Suprapubic skin (tissue), 3 donors: ENCODE measurements at regions not wholly inside any gene's neighbourhood (a gene's known extent, or its start where the extent isn't known, plus 50 kb on each side); places are given as distances from the start of the nearest gene placed in this dataset.

Source experiments
- CTCF ChIP-seq, 2 donors: fragments of 200-600 bp in 1 of 2; fragments of 450-650 bp in 1 of 2; sonication (generic) in 1 of 2; IDR thresholded peaks; one replicate each; pipeline ENCODE4 v1.5.1; 2016 to 2019; ENCODE audit warnings: antibody characterized with exemption in 2 of 2, mild to moderate bottlenecking in 1 of 2, moderate library complexity in 1 of 2
- EP300 ChIP-seq: sonication (generic); formaldehyde crosslinking; IDR thresholded peaks from one replicate; pipeline ENCODE4 v1.6.1; 2017; ENCODE audit warnings: antibody characterized with exemption

GRCh38 chr7:3177271-3177670, 123.8 kb upstream of the SDK1 start:
- no peak for TF ChIP-seq EP300
- TF ChIP-seq CTCF (IDR thresholded peaks at IDR 0.05) = no peak
